ENCODE measurements at regions not wholly inside any gene's neighbourhood (a gene's known extent, or its start where the extent isn't known, plus 50 kb on each side); places are given as distances from the start of the nearest gene placed in this dataset.

- TF ChIP-seq CTCF (IDR thresholded peaks at IDR 0.05; ENCODE audit: low read depth, low read length, poor library complexity, severe bottlenecking) (no peak), EZH2phosphoT487 (IDR thresholded peaks at IDR 0.05; ENCODE audit: borderline replicate concordance, low read length) (no peak)
Measured at GRCh38 chr13:56182598-56182997, 958.1 kb upstream of the PRR20A start.
